GM12891 (cell line): ENCODE measurements at regions not wholly inside any gene's neighbourhood (a gene's known extent, or its start where the extent isn't known, plus 50 kb on each side); places are given as distances from the start of the nearest gene placed in this dataset.

Experiments
- POLR2A ChIP-seq: IDR thresholded peaks from 2 replicates; pipeline ENCODE4 v1.6.1; 2011; ENCODE audit warnings: low read depth, low read length, control low read depth
- POLR2AphosphoS5 ChIP-seq: IDR thresholded peaks from 2 replicates; pipeline ENCODE4 v1.6.1; 2011; ENCODE audit warnings: low read depth, low read length, control low read depth
- POU2F2 ChIP-seq: IDR thresholded peaks from 2 replicates; pipeline ENCODE4 v1.6.1; 2011; ENCODE audit warnings: low read depth, mild to moderate bottlenecking, control low read depth, low read length, moderate library complexity
- TAF1 ChIP-seq: IDR thresholded peaks from 2 replicates; pipeline ENCODE4 v1.6.1; 2011; ENCODE audit warnings: low read depth, low read length, control low read depth

- TF ChIP-seq TAF1 (no peak), POLR2AphosphoS5 (no peak), POLR2A (no peak), POU2F2 (no peak)
Measured at GRCh38 chr2:95719473-95720060, 127.8 kb downstream of the TRIM43 start.
